Fibroblast of pulmonary artery (primary cell): ENCODE measurements at regions not wholly inside any gene's neighbourhood (a gene's known extent, or its start where the extent isn't known, plus 50 kb on each side); places are given as distances from the start of the nearest gene placed in this dataset.

Experiments used
- DNase-seq: peaks from one replicate; pipeline ENCODE4 v3.0.0-alpha.2; 2010; ENCODE audit warnings: low read depth
- H3K4me3 ChIP-seq: replicated peaks from 2 replicates; pipeline ENCODE4 v1.5.1; 2011; ENCODE audit warnings: low read depth, mild to moderate bottlenecking, control low read depth, low read length, moderate library complexity
- TF ChIP-seq, protein P1 (sequence below): IDR thresholded peaks from 2 replicates; pipeline ENCODE4 v1.5.1; 2011; ENCODE audit warnings: mild to moderate bottlenecking, control low read depth, low read length, inconsistent platforms; ENCODE audit errors: missing control alignments

DNA sequence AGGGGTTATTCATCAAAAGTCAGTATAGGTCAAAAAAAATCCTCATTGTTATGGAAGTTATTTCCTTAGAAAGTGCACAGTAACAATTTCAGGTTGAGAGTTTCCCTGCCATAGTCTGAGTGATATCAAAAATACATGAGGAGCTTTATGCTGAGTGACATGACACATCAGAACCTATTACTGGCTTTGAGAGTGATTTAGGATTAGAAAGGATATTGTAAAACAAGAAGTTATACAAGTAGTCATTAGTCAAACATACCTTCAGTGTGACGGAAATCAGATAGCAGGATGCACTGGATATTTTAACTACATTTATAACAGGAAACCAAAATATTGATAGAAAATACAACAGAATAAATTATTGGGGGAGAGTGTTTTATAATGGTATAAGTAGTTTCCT is 471.1 kb downstream of the VGLL3 start:
- no peak overlapping the region for H3K4me3 ChIP-seq
- TF ChIP-seq, protein P1, sequence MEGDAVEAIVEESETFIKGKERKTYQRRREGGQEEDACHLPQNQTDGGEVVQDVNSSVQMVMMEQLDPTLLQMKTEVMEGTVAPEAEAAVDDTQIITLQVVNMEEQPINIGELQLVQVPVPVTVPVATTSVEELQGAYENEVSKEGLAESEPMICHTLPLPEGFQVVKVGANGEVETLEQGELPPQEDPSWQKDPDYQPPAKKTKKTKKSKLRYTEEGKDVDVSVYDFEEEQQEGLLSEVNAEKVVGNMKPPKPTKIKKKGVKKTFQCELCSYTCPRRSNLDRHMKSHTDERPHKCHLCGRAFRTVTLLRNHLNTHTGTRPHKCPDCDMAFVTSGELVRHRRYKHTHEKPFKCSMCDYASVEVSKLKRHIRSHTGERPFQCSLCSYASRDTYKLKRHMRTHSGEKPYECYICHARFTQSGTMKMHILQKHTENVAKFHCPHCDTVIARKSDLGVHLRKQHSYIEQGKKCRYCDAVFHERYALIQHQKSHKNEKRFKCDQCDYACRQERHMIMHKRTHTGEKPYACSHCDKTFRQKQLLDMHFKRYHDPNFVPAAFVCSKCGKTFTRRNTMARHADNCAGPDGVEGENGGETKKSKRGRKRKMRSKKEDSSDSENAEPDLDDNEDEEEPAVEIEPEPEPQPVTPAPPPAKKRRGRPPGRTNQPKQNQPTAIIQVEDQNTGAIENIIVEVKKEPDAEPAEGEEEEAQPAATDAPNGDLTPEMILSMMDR, result no peak
- DNase-seq, result no peak

DNA sequence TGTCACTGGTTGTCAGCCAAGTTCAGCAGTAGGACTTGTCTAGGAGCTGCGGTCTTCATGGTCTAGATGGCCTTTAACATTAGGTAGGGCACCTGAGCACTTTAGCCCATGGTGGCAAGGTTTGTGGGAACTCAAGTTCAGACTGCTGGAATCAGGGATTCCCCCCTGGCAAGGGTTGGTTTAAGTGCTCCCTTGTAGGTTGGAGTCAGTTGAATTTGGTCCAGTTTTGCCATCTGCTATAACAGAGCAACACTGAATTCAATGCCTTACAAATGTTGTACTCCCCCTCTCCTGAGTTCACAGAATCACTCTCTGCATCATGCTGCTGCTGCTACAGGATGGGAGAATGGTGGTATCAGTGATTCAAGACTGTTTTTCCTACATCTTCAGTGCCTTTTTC is 509.3 kb downstream of the VGLL3 start:
- no peak for DNase-seq
- TF ChIP-seq, protein P1, result no peak
- no peak overlapping the region for H3K4me3 ChIP-seq

DNA sequence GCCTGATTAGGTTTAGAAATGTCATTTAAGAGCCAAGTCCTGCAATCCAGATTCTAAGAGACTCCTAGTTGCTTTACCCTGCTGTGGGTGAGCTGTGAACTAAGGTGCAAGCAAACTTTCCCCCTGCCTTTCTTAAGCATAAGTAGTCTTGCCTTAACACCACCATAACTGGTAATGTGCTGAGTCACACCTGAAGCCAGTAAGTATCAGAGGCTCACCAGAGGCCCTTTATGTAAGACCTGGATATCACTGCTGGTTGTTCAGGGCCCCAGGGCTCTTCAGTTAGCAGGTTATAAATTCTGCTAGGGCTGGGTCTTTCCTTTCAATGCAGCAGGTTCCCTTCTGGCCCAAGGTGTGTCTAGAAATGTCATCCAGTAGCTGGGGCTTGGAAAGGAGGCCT is 509.9 kb downstream of the VGLL3 start:
- DNase-seq, result no peak
- TF ChIP-seq, protein P1, result no peak
- H3K4me3 ChIP-seq, result no peak overlapping the region

DNA sequence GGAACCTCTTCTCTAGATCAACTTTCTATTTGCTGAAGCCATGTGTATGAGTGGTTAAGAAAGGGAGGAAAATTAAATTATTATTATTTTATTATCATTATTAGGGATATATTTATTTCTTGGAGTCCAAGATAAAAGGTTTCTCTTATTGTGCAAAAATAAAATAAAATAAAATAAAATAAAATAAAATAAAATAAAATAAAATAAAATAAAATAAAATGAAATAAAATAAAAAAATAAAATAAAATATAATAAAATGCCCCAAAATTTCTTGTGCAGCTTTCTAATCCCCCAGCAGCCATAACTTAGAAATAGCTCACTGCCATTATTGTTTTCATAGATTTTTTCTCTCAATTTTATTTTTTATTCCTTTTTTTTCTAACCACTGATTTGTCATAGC is 526.8 kb downstream of the VGLL3 start:
- H3K4me3 ChIP-seq, result no peak overlapping the region
- TF ChIP-seq, protein P1, result no peak
- DNase-seq, result no peak

DNA sequence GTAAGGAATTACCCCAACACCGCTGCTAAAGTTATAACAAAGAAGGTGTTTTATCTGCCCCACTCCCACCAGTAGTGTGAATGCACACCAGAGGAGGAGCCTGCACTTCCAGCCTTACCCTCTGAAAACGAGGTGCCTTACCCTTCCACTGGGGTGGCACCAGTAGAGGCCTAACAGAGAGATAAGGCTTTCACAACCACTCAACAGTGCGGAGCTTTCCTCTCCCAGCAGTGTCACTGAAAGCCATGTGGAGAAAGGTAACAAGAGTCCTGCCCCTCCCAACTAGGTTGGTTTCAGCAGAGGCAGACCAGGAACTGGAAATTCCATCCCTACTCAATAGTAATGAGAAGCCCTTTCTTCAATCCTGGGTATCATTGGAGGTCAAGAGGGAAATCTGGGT is 539.2 kb downstream of the VGLL3 start:
- DNase-seq, result no peak
- H3K4me3 ChIP-seq, result no peak overlapping the region
- TF ChIP-seq, protein P1, result no peak

DNA sequence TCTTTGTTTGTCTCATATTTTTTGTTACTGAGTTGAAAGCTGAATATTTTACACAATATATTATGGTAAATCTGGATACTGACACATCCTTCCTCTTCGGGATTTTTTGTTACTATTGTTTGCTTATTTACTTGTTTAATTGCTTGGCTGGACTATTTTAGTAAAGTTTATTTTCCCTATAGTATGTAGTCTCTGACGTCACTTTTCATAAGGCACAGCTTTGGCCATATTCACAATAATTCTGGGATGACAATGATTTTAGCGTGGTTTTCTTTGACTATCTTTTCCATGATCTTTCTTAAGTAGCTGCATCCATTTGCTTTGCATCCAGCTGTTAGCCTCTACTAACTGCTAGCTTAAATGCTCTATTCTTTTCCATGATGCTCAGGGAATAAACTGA is 552.4 kb downstream of the VGLL3 start:
- TF ChIP-seq, protein P1, result no peak
- no peak overlapping the region for H3K4me3 ChIP-seq
- DNase-seq, result no peak

DNA sequence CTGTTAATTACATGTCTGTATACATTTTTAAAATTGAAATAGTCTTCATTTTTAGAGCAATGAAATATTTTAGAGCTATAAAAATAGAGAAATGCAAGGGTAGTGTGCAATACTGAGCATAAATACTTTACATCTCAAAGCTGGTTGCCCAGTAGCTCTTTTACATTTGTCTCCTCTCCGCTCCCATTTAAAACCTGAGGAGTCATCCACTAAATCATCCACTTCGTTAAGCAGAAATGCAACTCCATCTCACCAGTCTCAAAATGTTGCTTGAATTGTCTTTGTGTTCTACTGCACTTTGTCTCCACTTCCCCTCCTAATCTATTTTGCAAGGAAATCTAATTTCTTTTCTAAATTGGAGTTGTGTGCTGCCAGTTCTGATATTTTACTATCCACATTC is 563.6 kb downstream of the VGLL3 start:
- TF ChIP-seq, protein P1, result no peak
- no peak for DNase-seq
- no peak overlapping the region for H3K4me3 ChIP-seq
